HepG2 (cell line): ENCODE measurements at regions not wholly inside any gene's neighbourhood (a gene's known extent, or its start where the extent isn't known, plus 50 kb on each side); places are given as distances from the start of the nearest gene placed in this dataset.

Source experiments
- ATAC-seq: fragments of 200-7000 bp; cut with Tn5 transposase; 3 replicates; pipeline ENCODE4 v1.9.1; 2020; ENCODE audit warnings: mild to moderate bottlenecking, moderate library complexity
- BruUV-seq: library from RNA; stranded (reverse); fragments of 400-500 nt; replicated peaks from 2 replicates; lab custom pipeline; 2021; lab: Mats Ljungman, UMichigan
- CTCF ChIA-PET: fragments of 300-600 bp; formaldehyde crosslinking; extraction: SDS; loops from one replicate; lab custom pipeline; 2021; ENCODE audit warnings: low total read pairs, inconsistent platforms, low intra/inter-chr PET ratio; lab: Yijun Ruan, JAX
- POLR2A ChIA-PET: fragments of 350-600 bp; sonication (Branson Sonifier 250); formaldehyde crosslinking; loops from one replicate; lab custom pipeline; 2020; ENCODE audit warnings: antibody characterized with exemption, inconsistent platforms; lab: Yijun Ruan, JAX
- DNase-seq: peaks from one replicate; pipeline ENCODE4 v3.0.0-alpha.2; 2015; ENCODE audit warnings: low spot score
- FAIRE-seq: peaks from 3 replicates; lab custom pipeline; 2011; peaks lifted over from hg19 to GRCh38; lab: Jason Lieb, UNC
- H2AFZ ChIP-seq: one replicate; pipeline ENCODE4 v1.6.1; 2011; ENCODE audit warnings: low read length, inconsistent platforms
- H3K27ac ChIP-seq: fragments of 300-600 bp; 3 replicates; pipeline ENCODE4 v1.8.0; 2011; ENCODE audit warnings: mixed run types, mild to moderate bottlenecking, mixed read lengths, low read length, inconsistent platforms; ENCODE audit not compliant: insufficient read depth; ENCODE audit errors: extremely low read length
- H3K27me3 ChIP-seq, 2 experiments: fragments of 200-600 bp in 1 of 2; 2 replicates in 1 of 2; 3 replicates in 1 of 2; pipeline versions ENCODE4 v1.6.0 to v1.8.0; 2011; ENCODE audit warnings: low read length in 2 of 2, mild to moderate bottlenecking in 2 of 2, moderate library complexity in 2 of 2, inconsistent platforms in 1 of 2; ENCODE audit not compliant: insufficient read depth in 2 of 2, control insufficient read depth in 1 of 2
- H3K36me3 ChIP-seq, 2 experiments: fragments of 200-600 bp in 1 of 2; replicated peaks in 1 of 2; 2 replicates in 1 of 2; 3 replicates in 1 of 2; pipeline versions ENCODE4 v1.5.1 to v1.8.0; 2011; ENCODE audit warnings: low read length in 2 of 2, inconsistent platforms in 1 of 2; ENCODE audit not compliant: insufficient read depth in 2 of 2, control insufficient read depth in 1 of 2
- H3K4me1 ChIP-seq: 2 replicates; pipeline ENCODE4 v1.5.1; 2012; ENCODE audit warnings: low read length, inconsistent platforms; ENCODE audit not compliant: insufficient read depth
- H3K4me2 ChIP-seq: 2 replicates; pipeline ENCODE4 v1.6.0; 2011; ENCODE audit warnings: low read depth, low read length, inconsistent platforms
- H3K4me3 ChIP-seq, 3 experiments: fragments of 200-600 bp in 1 of 3; sonication (generic), shearing (Covaris generic) in 1 of 3; replicated peaks in 1 of 3; 2 replicates each; pipeline ENCODE4 v1.5.1; 2011 to 2016; ENCODE audit warnings: low read length in 3 of 3, inconsistent platforms in 2 of 3, low read depth in 2 of 3, mild to moderate bottlenecking in 2 of 3, control low read depth in 1 of 3, mixed read lengths in 1 of 3; ENCODE audit not compliant: insufficient read depth in 1 of 3
- H3K79me2 ChIP-seq: one replicate; pipeline ENCODE4 v1.6.1; 2011; ENCODE audit warnings: low read length, inconsistent platforms; ENCODE audit not compliant: insufficient read depth
- H3K9ac ChIP-seq: 2 replicates; pipeline ENCODE4 v1.6.0; 2011; ENCODE audit warnings: mild to moderate bottlenecking, low read depth, low read length, inconsistent platforms; ENCODE audit not compliant: insufficient read depth
- H3K9me3 ChIP-seq: 2 replicates; pipeline ENCODE4 v1.5.1; 2012; ENCODE audit warnings: mild to moderate bottlenecking, low read length
- H4K20me1 ChIP-seq: 2 replicates; pipeline ENCODE4 v1.6.0; 2011; ENCODE audit warnings: inconsistent platforms, mild to moderate bottlenecking, low read length, moderate library complexity; ENCODE audit not compliant: insufficient read depth
- ARID4A ChIP-seq: sonication (generic); formaldehyde crosslinking; IDR thresholded peaks from 2 replicates; pipeline ENCODE4 v1.5.0; 2020; ENCODE audit warnings: mild to moderate bottlenecking, missing genetic modification reagents, borderline replicate concordance
- CC2D1A ChIP-seq: sonication (generic); formaldehyde crosslinking; IDR thresholded peaks from 2 replicates; pipeline ENCODE4 v1.8.1; 2023; ENCODE audit warnings: mild to moderate bottlenecking, missing genetic modification reagents
- EP300 ChIP-seq, 3 experiments: sonication (generic) in 1 of 3; formaldehyde crosslinking in 1 of 3; IDR thresholded peaks; 2 replicates each; pipeline versions ENCODE4 v1.5.1 to v1.6.1; 2011 to 2020; ENCODE audit warnings: low read depth in 2 of 3, low read length in 2 of 3, borderline replicate concordance in 1 of 3, improper control_type of control experiment in 1 of 3, mild to moderate bottlenecking in 1 of 3, missing genetic modification reagents in 1 of 3, moderate library complexity in 1 of 3
- HNRNPH1 ChIP-seq: fragments of 200-400 bp; formaldehyde crosslinking; optimal IDR thresholded peaks from 2 replicates; pipeline ENCODE3; 2017; ENCODE audit warnings: mild to moderate bottlenecking, low read depth, low read length
- TEF ChIP-seq: sonication (generic); formaldehyde crosslinking; IDR thresholded peaks from 2 replicates; pipeline ENCODE4 v1.5.0; 2020; ENCODE audit warnings: missing genetic modification reagents
- ZHX2 ChIP-seq, 2 experiments: sonication (generic) in 1 of 2; formaldehyde crosslinking in 1 of 2; IDR thresholded peaks; 2 replicates each; pipeline versions ENCODE4 v1.6.1 to v1.9.0; 2014 to 2022; ENCODE audit warnings: antibody characterized with exemption in 1 of 2, borderline replicate concordance in 1 of 2, inconsistent platforms in 1 of 2, low read depth in 1 of 2, missing genetic modification reagents in 1 of 2
- ZNF10 ChIP-seq: sonication (generic); formaldehyde crosslinking; IDR thresholded peaks from 2 replicates; pipeline ENCODE4 v1.4.0; 2020; ENCODE audit warnings: mild to moderate bottlenecking, low read depth, missing genetic modification reagents, borderline replicate concordance
- ZNF331 ChIP-seq: sonication (generic); formaldehyde crosslinking; IDR thresholded peaks from 2 replicates; pipeline ENCODE4 v1.4.0; 2020; ENCODE audit warnings: missing genetic modification reagents
- ZNF564 ChIP-seq: sonication (generic); formaldehyde crosslinking; IDR thresholded peaks from 2 replicates; pipeline ENCODE4 v1.8.1; 2023; ENCODE audit warnings: mild to moderate bottlenecking, missing genetic modification reagents
- WGBS: methylation state at CpG from one replicate; pipeline ENCODE4 v1.1.6; 2017; ENCODE audit warnings: low lambda C conversion rate; 5-methylcytosine and 5-hydroxymethylcytosine counted together
- in situ Hi-C: cut with HindIII; loops from 2 replicates; pipeline ENCODE4 v1.10.0; 2017; ENCODE audit warnings: low pct_unique_long_range_greater_than_20kb; ENCODE audit not compliant: extremely low pct_ligation_motif_present
- intact Hi-C: fragments of 100-400 bp; cut with micrococcal nuclease; formaldehyde crosslinking; loops from one replicate; pipeline ENCODE4 v1.10.0; 2022; ENCODE audit not compliant: unreplicated experiment

- Histone ChIP-seq H3K4me2 (no peak overlapping the region), H3K36me3 (no peaks in the 10 kb centered on the region)
- ATAC-seq: no peak
- TF ChIP-seq ZNF564 (CRISPR knock-in tag) (no peak), ZHX2 (IDR thresholded peaks at IDR 0.05; ENCODE audit: low read depth) (no peak), ZHX2 (CRISPR knock-in tag; IDR thresholded peaks at IDR 0.05; ENCODE audit: borderline replicate concordance) (no peak), CC2D1A (CRISPR knock-in tag) (no peak), EP300 (IDR thresholded peaks at IDR 0.05; ENCODE audit: low read depth in 2 of 2, low read length in 2 of 2) (no peak), EP300 (CRISPR knock-in tag; IDR thresholded peaks at IDR 0.05; ENCODE audit: borderline replicate concordance) (no peak), TEF (CRISPR knock-in tag) (no peak), ZNF10 (no peak), HNRNPH1 (no peak), ARID4A (no peak), ZNF331 (CRISPR knock-in tag) (no peak)
- TF ChIP-seq, all 625 proteins: peak for 0
- 12% methylated on average over 6 of the region's 6 CpGs for WGBS
- no TSS peak for BruUV-seq
- Histone ChIP-seq H3K4me3 (no peak overlapping the region), H3K79me2 (no peaks in the 10 kb centered on the region), H3K9ac (no peak overlapping the region), H4K20me1 (no peaks in the 10 kb centered on the region), H2AFZ (no peak overlapping the region), H3K27ac (no peak overlapping the region), H3K27me3 (no peaks in the 10 kb centered on the region), H3K4me1 (no peaks in the 10 kb centered on the region), H3K9me3 (peaks cover 84% of the 10 kb centered on the region)
- CTCF ChIA-PET: no interaction called here
- intact Hi-C loops: no loop called here
- POLR2A ChIA-PET: no interaction called here
- in situ Hi-C loops: no loop called here
- no peak for FAIRE-seq
- no peak for DNase-seq
These were observed 559.9 kb upstream of the CDH8 start for GRCh38 chr16:62596125-62596524.
